T-helper 22 cell (primary cell): ENCODE measurements at regions not wholly inside any gene's neighbourhood (a gene's known extent, or its start where the extent isn't known, plus 50 kb on each side); places are given as distances from the start of the nearest gene placed in this dataset.
"Not testable (repeated sequence)": the region's sequence is repeated elsewhere in the genome, so short reads cannot be mapped to it uniquely, and the experiment has no call there.

Source experiments
- DNase-seq: peaks from one replicate; pipeline ENCODE4 v3.0.0-alpha.2; 2020; ENCODE audit warnings: low read depth

GRCh38 chr2:61623747-61624146 lies 85.6 kb upstream of the XPO1 start:
- no peak for DNase-seq

- no peak for DNase-seq
Observed at GRCh38 chr2:61620244-61621159, 82.3 kb upstream of the XPO1 start.

GRCh38 chr2:61619561-61619960 lies 81.4 kb upstream of the XPO1 start:
- DNase-seq = no peak

- no peak for DNase-seq
Observed at GRCh38 chr2:61617610-61618009, 79.5 kb upstream of the XPO1 start.

GRCh38 chr2:61605245-61605644 lies 67.1 kb upstream of the XPO1 start:
- no peak for DNase-seq

DNA sequence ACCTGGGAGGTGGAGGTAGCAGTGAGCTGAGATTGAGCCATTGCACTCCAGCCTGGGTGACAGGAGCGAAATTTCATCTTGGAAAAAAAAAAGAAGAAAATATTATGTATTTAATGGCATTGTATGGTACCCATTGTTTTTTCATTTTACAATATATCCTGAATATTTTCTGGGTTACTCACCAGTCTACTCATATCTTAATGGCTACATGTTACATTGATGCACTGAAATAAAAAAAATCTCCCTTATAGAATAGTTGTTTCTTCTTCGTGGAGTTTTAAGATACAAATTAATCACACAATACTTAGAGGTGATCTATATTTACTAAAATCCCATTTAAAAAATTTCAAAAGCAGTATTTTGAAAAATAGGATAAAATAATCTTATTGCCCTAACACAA lies 66.3 kb upstream of the XPO1 start:
- no peak for DNase-seq

DNA sequence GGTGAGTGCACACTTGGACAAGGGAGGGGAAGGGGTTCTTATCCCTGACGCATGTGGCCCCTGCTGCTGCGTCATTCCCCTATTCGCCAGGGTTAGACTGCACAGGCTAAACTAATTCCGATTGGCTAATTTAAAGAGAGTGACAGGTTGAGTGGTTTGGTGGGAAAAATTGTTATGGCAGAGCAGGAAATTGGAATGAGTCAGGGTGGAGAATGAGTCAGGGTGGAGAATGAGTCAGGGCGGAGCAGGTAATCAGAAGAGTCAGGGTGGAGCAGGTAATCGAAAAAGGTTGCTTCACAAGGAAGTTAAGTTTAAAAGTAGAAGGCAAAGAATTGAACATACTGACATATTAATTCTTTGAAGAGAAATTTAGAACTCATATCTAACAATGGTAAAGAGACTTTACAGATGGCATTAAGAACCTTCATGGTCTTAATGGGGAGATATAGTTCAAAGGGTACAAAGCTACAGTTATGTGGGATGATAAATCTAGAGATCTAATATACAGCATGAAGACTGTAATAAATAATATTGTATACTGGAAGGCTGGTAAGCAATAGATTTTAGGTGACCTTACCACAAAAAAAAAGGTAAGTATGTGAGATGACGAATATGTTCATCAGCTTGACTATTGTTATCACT lies 60.5 kb upstream of the XPO1 start:
- DNase-seq = not testable (repeated sequence)

DNA sequence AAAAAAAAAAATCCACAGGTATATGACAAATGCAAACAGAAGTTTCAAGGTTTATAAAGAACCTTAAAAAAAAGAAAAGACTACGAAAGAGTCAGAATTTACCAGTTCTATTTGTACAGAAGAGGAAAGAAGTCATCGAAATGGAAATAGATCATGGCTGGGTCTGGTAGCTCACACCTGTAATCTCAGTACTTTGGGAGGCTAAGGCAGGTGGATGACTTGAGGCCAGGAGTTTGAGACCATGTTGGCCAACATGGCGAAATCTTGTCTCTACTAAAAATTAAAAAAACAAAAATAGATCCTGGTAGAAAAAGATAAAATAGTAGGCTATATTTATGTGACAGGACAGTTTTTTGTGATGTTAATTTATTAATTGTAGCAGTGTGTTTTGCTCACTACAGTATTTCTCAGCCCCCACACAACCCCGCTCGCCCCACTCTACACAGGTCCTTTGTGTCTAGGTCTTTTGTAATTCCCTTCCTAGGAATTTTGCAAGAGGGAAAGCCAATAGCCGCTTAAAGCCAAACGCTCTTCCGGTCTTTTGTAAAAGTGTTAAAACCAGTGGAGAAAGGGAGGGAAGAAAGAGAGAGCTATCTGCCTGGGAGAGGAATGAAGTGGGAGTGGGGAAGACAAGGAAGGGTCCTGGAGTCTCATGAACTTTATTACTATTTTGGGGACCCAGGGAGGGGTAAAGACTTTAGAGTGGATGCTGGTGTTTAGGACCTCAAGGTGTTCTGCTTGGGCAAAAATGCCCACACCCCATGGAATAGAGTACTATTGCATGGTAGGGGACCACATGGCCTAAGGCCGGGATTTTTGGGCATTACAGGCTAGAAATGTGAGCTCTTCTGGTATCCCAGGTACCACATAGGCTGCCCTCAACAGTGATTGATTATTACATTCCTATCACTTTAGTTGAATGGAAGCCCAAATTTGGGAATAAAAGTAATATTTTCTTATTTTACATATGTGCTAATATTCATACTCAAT lies 59.4 kb upstream of the XPO1 start:
- DNase-seq = no peak

GRCh38 chr2:61594201-61594600 lies 56.0 kb upstream of the XPO1 start:
- not testable (repeated sequence) for DNase-seq

GRCh38 chr2:61593648-61594047 lies 55.5 kb upstream of the XPO1 start:
- DNase-seq = not testable (repeated sequence)

DNA sequence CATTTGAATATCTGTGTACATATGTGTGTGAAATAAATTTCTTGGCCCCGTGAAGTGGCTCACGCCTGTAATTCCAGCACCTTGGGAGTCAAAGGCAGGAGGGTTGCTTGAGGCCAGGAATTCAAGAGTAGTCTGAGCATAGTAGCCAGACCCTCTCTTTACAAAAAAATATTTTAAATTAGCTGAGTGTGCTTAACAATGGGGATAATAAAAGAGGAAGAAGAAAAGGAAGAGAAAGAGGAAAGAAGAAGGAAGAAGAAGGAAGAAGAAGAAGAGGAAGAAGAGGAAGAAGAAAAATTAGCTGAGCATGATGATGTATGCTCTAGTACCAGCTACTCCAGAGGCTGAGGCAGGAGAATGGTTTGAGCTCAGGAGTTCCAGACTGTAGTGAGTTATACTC lies 52.1 kb upstream of the XPO1 start:
- no peak for DNase-seq

DNA sequence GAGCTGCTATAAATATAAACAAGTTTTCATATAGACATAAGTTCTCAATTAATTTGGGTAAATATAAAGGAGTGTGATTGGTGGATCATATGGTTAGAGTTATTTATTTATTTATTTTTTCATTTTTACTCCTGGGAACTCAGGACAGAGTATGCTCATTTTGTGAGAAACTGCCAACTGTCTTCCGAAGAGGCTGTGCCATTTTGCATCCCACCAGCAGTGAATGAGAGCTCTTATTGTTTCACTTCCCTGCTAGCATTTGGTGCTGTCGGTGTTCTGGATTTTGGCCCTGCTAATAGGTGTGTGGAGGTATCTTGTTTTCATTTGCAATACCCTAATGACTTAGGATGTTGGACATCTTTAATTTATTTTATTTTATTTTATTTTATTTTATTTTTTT lies 50.4 kb upstream of the XPO1 start:
- no peak for DNase-seq
